ENCODE measurements at regions not wholly inside any gene's neighbourhood (a gene's known extent, or its start where the extent isn't known, plus 50 kb on each side); places are given as distances from the start of the nearest gene placed in this dataset.

DNA sequence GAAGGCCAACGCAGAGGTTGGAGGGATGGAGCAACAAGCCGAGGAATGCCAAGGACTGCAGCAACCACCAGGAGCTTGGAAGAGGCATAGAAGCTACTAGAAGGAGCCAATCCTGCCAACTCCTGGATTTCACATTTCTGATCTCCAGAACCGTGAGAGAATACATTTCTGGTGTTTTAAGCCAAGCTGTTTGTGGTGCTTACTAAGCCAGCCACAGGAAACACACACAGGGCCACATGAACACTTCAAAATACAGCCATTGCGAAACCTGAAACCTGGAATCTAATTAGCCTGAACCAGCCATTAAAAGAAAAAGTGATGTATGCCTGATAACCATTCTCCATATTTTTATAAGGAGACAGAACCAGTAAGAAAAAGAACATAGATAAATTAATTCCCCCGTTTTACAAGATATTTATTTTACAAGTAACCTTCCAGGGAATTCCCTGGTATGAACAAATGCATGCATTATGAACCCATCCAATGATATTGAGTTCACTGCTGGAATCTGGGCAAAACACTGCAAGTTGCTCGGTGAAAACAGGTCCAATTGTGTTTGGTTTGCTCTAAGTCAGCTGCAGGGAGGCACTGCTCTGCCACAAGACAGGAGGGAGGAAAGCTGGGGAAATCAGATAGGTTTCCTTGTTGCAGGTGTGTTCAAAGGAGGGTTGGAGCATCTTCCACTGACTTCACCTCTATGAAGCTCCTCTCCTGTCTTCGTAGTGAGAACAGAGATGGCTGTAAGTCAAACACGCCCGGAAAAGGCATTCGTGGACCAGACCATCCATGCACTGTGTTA, 70.2 kb downstream of the ETS2 start:
- no peak for DNase-seq

Measured in inflammatory macrophage treated with lipopolysaccharide for 4 hours (primary cell).